ENCODE measurements at regions not wholly inside any gene's neighbourhood (a gene's known extent, or its start where the extent isn't known, plus 50 kb on each side); places are given as distances from the start of the nearest gene placed in this dataset.

- no peaks in the 10 kb centered on the region for H3K79me2 ChIP-seq (ENCODE audit: control insufficient read depth, low read length)
- no peaks in the 10 kb centered on the region for H4K20me1 ChIP-seq (ENCODE audit: control insufficient read depth, insufficient read depth, low read depth, low read length)
- H3K9me2 ChIP-seq (replicated peaks; ENCODE audit: control insufficient read depth, low read length) = no peaks in the 10 kb centered on the region
- no peak overlapping the region for H3K4me2 ChIP-seq (ENCODE audit: low read length)
- no peak for TF ChIP-seq EZH2phosphoT487 (IDR thresholded peaks at IDR 0.05; ENCODE audit: borderline replicate concordance, low read length)
- TF ChIP-seq, protein P1, sequence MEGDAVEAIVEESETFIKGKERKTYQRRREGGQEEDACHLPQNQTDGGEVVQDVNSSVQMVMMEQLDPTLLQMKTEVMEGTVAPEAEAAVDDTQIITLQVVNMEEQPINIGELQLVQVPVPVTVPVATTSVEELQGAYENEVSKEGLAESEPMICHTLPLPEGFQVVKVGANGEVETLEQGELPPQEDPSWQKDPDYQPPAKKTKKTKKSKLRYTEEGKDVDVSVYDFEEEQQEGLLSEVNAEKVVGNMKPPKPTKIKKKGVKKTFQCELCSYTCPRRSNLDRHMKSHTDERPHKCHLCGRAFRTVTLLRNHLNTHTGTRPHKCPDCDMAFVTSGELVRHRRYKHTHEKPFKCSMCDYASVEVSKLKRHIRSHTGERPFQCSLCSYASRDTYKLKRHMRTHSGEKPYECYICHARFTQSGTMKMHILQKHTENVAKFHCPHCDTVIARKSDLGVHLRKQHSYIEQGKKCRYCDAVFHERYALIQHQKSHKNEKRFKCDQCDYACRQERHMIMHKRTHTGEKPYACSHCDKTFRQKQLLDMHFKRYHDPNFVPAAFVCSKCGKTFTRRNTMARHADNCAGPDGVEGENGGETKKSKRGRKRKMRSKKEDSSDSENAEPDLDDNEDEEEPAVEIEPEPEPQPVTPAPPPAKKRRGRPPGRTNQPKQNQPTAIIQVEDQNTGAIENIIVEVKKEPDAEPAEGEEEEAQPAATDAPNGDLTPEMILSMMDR (IDR thresholded peaks at IDR 0.05; ENCODE audit: low read depth, low read length, poor library complexity, severe bottlenecking) = no peak
- no peaks in the 10 kb centered on the region; the same call in 1 of the 2 replicates for H3K27me3 ChIP-seq (ENCODE audit: control insufficient read depth, low read length)
- no peaks in the 10 kb centered on the region for H3F3A ChIP-seq (ENCODE audit: control insufficient read depth, insufficient read depth)
- H3K27ac ChIP-seq (ENCODE audit: low read depth, low read length) = no peak overlapping the region
- H3K4me3 ChIP-seq (ENCODE audit: low read length) = no peak overlapping the region
- no peaks in the 10 kb centered on the region for H3K9me3 ChIP-seq (ENCODE audit: control insufficient read depth, insufficient read depth, low read length)
- no peaks in the 10 kb centered on the region for H3K4me1 ChIP-seq (ENCODE audit: control insufficient read depth, low read length)
- no peaks in the 10 kb centered on the region for H3K36me3 ChIP-seq (ENCODE audit: control insufficient read depth, low read length)
Observed at GRCh38 chr1:101365186-101365585, 128.4 kb downstream of the S1PR1 start.

GRCh38 chr1:101365878-101366277 lies 129.1 kb downstream of the S1PR1 start:
- Histone ChIP-seq H3K79me2 (ENCODE audit: control insufficient read depth, low read length) (no peaks in the 10 kb centered on the region), H3K36me3 (ENCODE audit: control insufficient read depth, low read length) (no peaks in the 10 kb centered on the region), H3K4me2 (ENCODE audit: low read length) (no peak overlapping the region), H3K27ac (ENCODE audit: low read depth, low read length) (no peak overlapping the region), H3F3A (ENCODE audit: control insufficient read depth, insufficient read depth) (no peaks in the 10 kb centered on the region), H3K4me3 (ENCODE audit: low read length) (no peak overlapping the region), H3K27me3 (ENCODE audit: control insufficient read depth, low read length) (no peaks in the 10 kb centered on the region; the same call in 1 of the 2 replicates), H3K9me3 (ENCODE audit: control insufficient read depth, insufficient read depth, low read length) (no peaks in the 10 kb centered on the region), H3K9me2 (replicated peaks; ENCODE audit: control insufficient read depth, low read length) (no peaks in the 10 kb centered on the region), H3K4me1 (ENCODE audit: control insufficient read depth, low read length) (no peaks in the 10 kb centered on the region), H4K20me1 (ENCODE audit: control insufficient read depth, insufficient read depth, low read depth, low read length) (no peaks in the 10 kb centered on the region)
- TF ChIP-seq EZH2phosphoT487 (IDR thresholded peaks at IDR 0.05; ENCODE audit: borderline replicate concordance, low read length) = no peak
- TF ChIP-seq, protein P1 (IDR thresholded peaks at IDR 0.05; ENCODE audit: low read depth, low read length, poor library complexity, severe bottlenecking) = no peak

DNA sequence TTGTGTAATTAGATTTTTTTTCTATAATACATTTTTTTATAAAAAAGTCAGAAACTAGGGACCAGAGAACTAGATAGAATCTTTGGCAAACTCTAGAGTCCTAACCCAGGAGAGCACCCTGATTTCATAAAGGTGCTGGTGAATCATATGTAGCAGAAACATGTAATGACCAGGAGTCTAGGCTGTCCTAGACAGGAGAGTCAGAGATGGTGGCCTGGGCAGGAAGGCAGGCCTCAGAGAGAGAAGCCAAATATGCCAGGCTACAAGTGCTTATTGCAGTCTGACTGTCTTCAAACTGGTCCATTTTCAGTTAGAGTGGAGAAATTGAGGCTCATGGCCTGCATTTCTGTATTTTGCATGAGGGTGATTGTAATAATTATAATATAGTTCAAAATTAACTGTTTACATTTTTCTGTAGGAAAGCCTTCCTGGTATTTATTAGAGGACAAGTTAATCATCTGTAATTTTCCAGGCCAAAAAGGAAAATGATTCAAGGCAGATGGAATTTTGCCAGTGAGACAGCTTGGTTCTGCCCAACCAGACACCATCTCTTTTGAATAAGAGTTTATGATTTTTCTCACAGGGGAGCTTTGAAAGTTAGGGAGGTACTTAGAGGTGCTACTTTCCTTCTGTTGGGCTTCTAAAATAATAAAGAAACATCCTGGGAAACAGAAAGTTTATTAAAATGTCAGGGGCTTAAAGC lies 129.8 kb downstream of the S1PR1 start:
- H3K9me3 ChIP-seq (ENCODE audit: control insufficient read depth, insufficient read depth, low read length) = no peaks in the 10 kb centered on the region
- no peaks in the 10 kb centered on the region; the same call in 1 of the 2 replicates for H3K27me3 ChIP-seq (ENCODE audit: control insufficient read depth, low read length)
- no peaks in the 10 kb centered on the region for H3F3A ChIP-seq (ENCODE audit: control insufficient read depth, insufficient read depth)
- TF ChIP-seq EZH2phosphoT487 (IDR thresholded peaks at IDR 0.05; ENCODE audit: borderline replicate concordance, low read length) = no peak
- TF ChIP-seq, protein P1 (IDR thresholded peaks at IDR 0.05; ENCODE audit: low read depth, low read length, poor library complexity, severe bottlenecking) = no peak
- H3K36me3 ChIP-seq (ENCODE audit: control insufficient read depth, low read length) = no peaks in the 10 kb centered on the region
- no peak overlapping the region for H3K27ac ChIP-seq (ENCODE audit: low read depth, low read length)
- no peaks in the 10 kb centered on the region for H3K79me2 ChIP-seq (ENCODE audit: control insufficient read depth, low read length)
- no peak overlapping the region for H3K4me3 ChIP-seq (ENCODE audit: low read length)
- no peaks in the 10 kb centered on the region for H3K4me1 ChIP-seq (ENCODE audit: control insufficient read depth, low read length)
- H3K4me2 ChIP-seq (ENCODE audit: low read length) = no peak overlapping the region
- H3K9me2 ChIP-seq (replicated peaks; ENCODE audit: control insufficient read depth, low read length) = no peaks in the 10 kb centered on the region
- no peaks in the 10 kb centered on the region for H4K20me1 ChIP-seq (ENCODE audit: control insufficient read depth, insufficient read depth, low read depth, low read length)

Data from DOHH2 (cell line).